H9 (cell line): ENCODE measurements at regions not wholly inside any gene's neighbourhood (a gene's known extent, or its start where the extent isn't known, plus 50 kb on each side); places are given as distances from the start of the nearest gene placed in this dataset.
"Not testable (repeated sequence)": the region's sequence is repeated elsewhere in the genome, so short reads cannot be mapped to it uniquely, and the experiment has no call there.

Experiments
- DNase-seq: peaks from one replicate; pipeline ENCODE4 v3.0.0-alpha.2; 2017
- H2AFZ ChIP-seq: one replicate; pipeline ENCODE4 v1.6.1; 2013; ENCODE audit warnings: mild to moderate bottlenecking, low read length, control low read depth, moderate library complexity
- H2AK5ac ChIP-seq: 2 replicates; pipeline ENCODE4 v1.6.1; 2013; ENCODE audit warnings: low read length, control low read depth, mixed read lengths; ENCODE audit not compliant: insufficient read length
- H2BK120ac ChIP-seq: one replicate; pipeline ENCODE4 v1.6.1; 2013; ENCODE audit warnings: low read depth, mild to moderate bottlenecking, low read length, control low read depth, inconsistent platforms; ENCODE audit not compliant: poor library complexity, severe bottlenecking
- H2BK12ac ChIP-seq: 2 replicates; pipeline ENCODE4 v1.6.1; 2013; ENCODE audit warnings: low read length, control low read depth, mixed read lengths, low read depth; ENCODE audit not compliant: insufficient read length
- H2BK15ac ChIP-seq: 2 replicates; pipeline ENCODE4 v1.6.1; 2013; ENCODE audit warnings: low read depth, low read length, control low read depth
- H2BK20ac ChIP-seq: one replicate; pipeline ENCODE4 v1.6.1; 2013; ENCODE audit warnings: low read depth, mild to moderate bottlenecking, low read length, control low read depth, inconsistent platforms; ENCODE audit not compliant: poor library complexity, severe bottlenecking
- H2BK5ac ChIP-seq: 2 replicates; pipeline ENCODE4 v1.6.1; 2013; ENCODE audit warnings: low read length, control low read depth, mixed read lengths; ENCODE audit not compliant: insufficient read length
- H3K14ac ChIP-seq: 2 replicates; pipeline ENCODE4 v1.6.1; 2013; ENCODE audit warnings: low read length, control low read depth; ENCODE audit not compliant: insufficient read depth
- H3K18ac ChIP-seq: 2 replicates; pipeline ENCODE4 v1.6.1; 2013; ENCODE audit warnings: low read depth, mild to moderate bottlenecking, mixed read lengths, low read length, control low read depth; ENCODE audit not compliant: insufficient read length
- H3K23ac ChIP-seq: 2 replicates; pipeline ENCODE4 v1.6.1; 2013; ENCODE audit warnings: low read length, control low read depth, mixed read lengths, low read depth; ENCODE audit not compliant: insufficient read length
- H3K23me2 ChIP-seq: 2 replicates; pipeline ENCODE4 v1.6.1; 2013; ENCODE audit warnings: low read depth, mild to moderate bottlenecking, mixed read lengths, low read length, control low read depth; ENCODE audit not compliant: insufficient read length, poor library complexity, severe bottlenecking
- H3K27ac ChIP-seq: 2 replicates; pipeline ENCODE4 v1.5.1; 2013; ENCODE audit warnings: low read length, control low read depth, mixed read lengths, low read depth; ENCODE audit not compliant: insufficient read length
- H3K27me3 ChIP-seq: 2 replicates; pipeline ENCODE4 v1.6.1; 2013; ENCODE audit warnings: low read length, control low read depth, inconsistent platforms; ENCODE audit not compliant: insufficient read depth
- H3K4ac ChIP-seq: 2 replicates; pipeline ENCODE4 v1.6.1; 2013; ENCODE audit warnings: low read depth, mild to moderate bottlenecking, control low read depth, inconsistent platforms, low read length, moderate library complexity
- H3K4me1 ChIP-seq: 2 replicates; pipeline ENCODE4 v1.6.1; 2013; ENCODE audit warnings: low read length, control low read depth, inconsistent platforms; ENCODE audit not compliant: insufficient read depth
- H3K4me2 ChIP-seq: 2 replicates; pipeline ENCODE4 v1.6.1; 2013; ENCODE audit warnings: low read length, control low read depth, mixed read lengths; ENCODE audit not compliant: insufficient read length, insufficient read depth
- H3K56ac ChIP-seq: 2 replicates; pipeline ENCODE4 v1.6.1; 2013; ENCODE audit warnings: low read depth, mild to moderate bottlenecking, mixed read lengths, low read length, control low read depth; ENCODE audit not compliant: insufficient read length
- H3K79me1 ChIP-seq: 2 replicates; pipeline ENCODE4 v1.6.1; 2013; ENCODE audit warnings: low read depth, mild to moderate bottlenecking, moderate library complexity, low read length, control low read depth, inconsistent platforms; ENCODE audit not compliant: insufficient read depth, poor library complexity, severe bottlenecking
- H3K79me2 ChIP-seq: 2 replicates; pipeline ENCODE4 v1.6.1; 2013; ENCODE audit warnings: low read length, control low read depth, inconsistent platforms; ENCODE audit not compliant: insufficient read depth
- H3K9ac ChIP-seq: 2 replicates; pipeline ENCODE4 v1.6.1; 2013; ENCODE audit warnings: low read length, control low read depth, mixed read lengths; ENCODE audit not compliant: insufficient read length; ENCODE audit errors: extremely low read depth
- H3K9me3 ChIP-seq: one replicate; pipeline ENCODE4 v1.6.1; 2013; ENCODE audit warnings: low read depth, low read length, inconsistent platforms; ENCODE audit not compliant: control insufficient read depth
- H3T11ph ChIP-seq: one replicate; pipeline ENCODE4 v1.6.1; 2013; ENCODE audit warnings: mild to moderate bottlenecking, low read length, control low read depth, inconsistent platforms
- H4K20me1 ChIP-seq: one replicate; pipeline ENCODE4 v1.6.1; 2013; ENCODE audit not compliant: control insufficient read depth, insufficient read length, insufficient read depth
- H4K5ac ChIP-seq: 2 replicates; pipeline ENCODE4 v1.6.1; 2013; ENCODE audit warnings: low read depth, mild to moderate bottlenecking, mixed read lengths, low read length, control low read depth; ENCODE audit not compliant: insufficient read length
- H4K8ac ChIP-seq: replicated peaks from 2 replicates; pipeline ENCODE4 v1.6.1; 2013; ENCODE audit warnings: low read length, control low read depth, mixed read lengths, low read depth; ENCODE audit not compliant: insufficient read length
- H4K91ac ChIP-seq: 2 replicates; pipeline ENCODE4 v1.6.1; 2013; ENCODE audit warnings: low read depth, mild to moderate bottlenecking, moderate library complexity, mixed read lengths, low read length, control low read depth; ENCODE audit not compliant: insufficient read length
- H3K27ac Mint-ChIP-seq, 3 experiments: 2 replicates in 2 of 3; 3 replicates in 1 of 3; pipeline ENCODE4 v1.8.0; 2020 to 2021; ENCODE audit warnings: mixed read lengths in 3 of 3, mild to moderate bottlenecking in 1 of 3, moderate library complexity in 1 of 3
- H3K27me3 Mint-ChIP-seq: 2 replicates; pipeline ENCODE4 v1.8.0; 2021; ENCODE audit warnings: low read depth, mild to moderate bottlenecking, moderate library complexity, mixed read lengths
- H3K36me3 Mint-ChIP-seq, 3 experiments: 2 replicates in 2 of 3; 3 replicates in 1 of 3; pipeline ENCODE4 v1.8.0; 2020 to 2021; ENCODE audit warnings: low read depth in 3 of 3, mixed read lengths in 3 of 3; ENCODE audit not compliant: insufficient read depth in 1 of 3
- H3K4me1 Mint-ChIP-seq, 2 experiments: 2 replicates each; pipeline ENCODE4 v1.8.0; 2020; ENCODE audit warnings: mixed read lengths in 2 of 2
- H3K4me3 Mint-ChIP-seq, 2 experiments: 2 replicates in 1 of 2; 3 replicates in 1 of 2; pipeline ENCODE4 v1.8.0; 2020 to 2021; ENCODE audit warnings: mild to moderate bottlenecking in 2 of 2, mixed read lengths in 2 of 2, moderate library complexity in 1 of 2
- H3K9me3 Mint-ChIP-seq, 2 experiments: 2 replicates in 1 of 2; 3 replicates in 1 of 2; pipeline ENCODE4 v1.8.0; 2020; ENCODE audit warnings: mild to moderate bottlenecking in 2 of 2, mixed read lengths in 2 of 2, moderate library complexity in 1 of 2
- WGBS: extraction: QIAGEN DNeasy Blood & Tissue Kit; methylation state at CpG from one replicate; pipeline ENCODE4 v1.1.7; 2013; ENCODE audit warnings: missing lambda C conversion rate, low lambda C conversion rate, mixed read lengths; ENCODE audit not compliant: insufficient read length; ENCODE audit errors: extremely low coverage; 5-methylcytosine and 5-hydroxymethylcytosine counted together

DNA sequence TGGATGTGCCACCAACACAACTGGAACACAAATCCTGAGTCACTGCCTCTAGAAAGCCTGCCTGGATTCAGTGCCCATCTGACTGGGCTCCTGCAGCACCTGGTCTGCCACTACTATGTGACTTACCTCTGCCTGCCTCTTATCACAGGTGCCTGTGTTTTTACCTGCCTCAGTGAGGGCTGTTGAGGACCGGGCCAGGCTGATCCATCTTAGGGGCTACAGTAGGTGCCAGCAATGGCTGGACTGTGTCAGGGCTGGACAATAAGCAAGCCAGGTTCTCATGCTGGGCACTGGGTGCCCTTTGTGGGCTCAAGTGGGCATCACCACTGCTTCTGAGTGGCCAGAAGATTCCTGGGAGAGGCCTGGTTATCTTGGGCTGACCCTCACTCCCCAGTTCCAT, 948.6 kb upstream of the TPTE start:
- H3K27me3 Mint-ChIP-seq, H3K36me3 Mint-ChIP-seq, H2AFZ ChIP-seq, H3K27ac ChIP-seq, H3K9me3 ChIP-seq, DNase-seq, H4K5ac ChIP-seq, H3K4me3 Mint-ChIP-seq, H4K8ac ChIP-seq, H3K4me1 Mint-ChIP-seq, H4K20me1 ChIP-seq, H3K79me2 ChIP-seq, H2BK120ac ChIP-seq, H3K4ac ChIP-seq, H3K56ac ChIP-seq, H3K9ac ChIP-seq, H2BK5ac ChIP-seq, H2BK15ac ChIP-seq, H3K14ac ChIP-seq, H3K27me3 ChIP-seq, H3K27ac Mint-ChIP-seq, H4K91ac ChIP-seq, H2AK5ac ChIP-seq, H2BK12ac ChIP-seq, H3K79me1 ChIP-seq, H3K23ac ChIP-seq, H3K18ac ChIP-seq, H2BK20ac ChIP-seq, H3T11ph ChIP-seq, H3K4me1 ChIP-seq, H3K23me2 ChIP-seq, H3K4me2 ChIP-seq: not testable (repeated sequence)
- no CpG with 5 or more reads among the region's 1 CpG for WGBS
- peaks cover 22 to 25% of the 10 kb centered on the region in 2 experiments for H3K9me3 Mint-ChIP-seq

DNA sequence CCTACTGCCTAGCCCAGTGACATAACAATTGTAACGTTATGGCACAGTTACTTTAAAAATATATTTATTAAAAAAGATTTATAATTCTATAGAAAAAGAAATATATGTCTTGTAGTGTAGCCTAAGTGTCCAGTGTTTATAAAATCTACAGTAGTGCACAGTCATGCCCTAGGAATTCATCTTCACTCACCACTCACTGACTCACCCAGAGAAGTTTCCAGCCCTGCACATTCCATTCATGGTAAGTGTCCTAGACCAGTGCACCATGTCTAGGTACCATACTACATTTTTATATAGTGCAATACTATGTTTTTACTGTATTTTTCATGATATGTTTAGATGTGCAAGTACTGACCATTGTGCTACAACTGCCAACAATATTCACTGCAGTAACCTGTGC, 947.9 kb upstream of the TPTE start:
- not testable (repeated sequence) for H3K4ac ChIP-seq, H4K20me1 ChIP-seq, H3K23me2 ChIP-seq, H3K18ac ChIP-seq, H3K23ac ChIP-seq, H3K4me1 ChIP-seq, H3K27ac Mint-ChIP-seq, H2BK15ac ChIP-seq, H2AK5ac ChIP-seq, H2BK20ac ChIP-seq, H3K4me3 Mint-ChIP-seq, H4K8ac ChIP-seq, H3K36me3 Mint-ChIP-seq, H3K79me2 ChIP-seq, H3K27me3 ChIP-seq, H2BK12ac ChIP-seq, H3K79me1 ChIP-seq, DNase-seq, H3K27me3 Mint-ChIP-seq, H4K91ac ChIP-seq, H3K14ac ChIP-seq, H4K5ac ChIP-seq, H3K27ac ChIP-seq, H2BK120ac ChIP-seq, H2AFZ ChIP-seq, H2BK5ac ChIP-seq, H3T11ph ChIP-seq, H3K9me3 ChIP-seq, H3K4me1 Mint-ChIP-seq, H3K4me2 ChIP-seq, H3K56ac ChIP-seq, H3K9ac ChIP-seq
- no CpG with 5 or more reads among the region's 1 CpG for WGBS
- H3K9me3 Mint-ChIP-seq: peaks cover 21% of the 10 kb centered on the region in 2 experiments
